Mammary epithelial cell (primary cell): ENCODE measurements at regions not wholly inside any gene's neighbourhood (a gene's known extent, or its start where the extent isn't known, plus 50 kb on each side); places are given as distances from the start of the nearest gene placed in this dataset.

Experiments
- CTCF ChIP-seq, 2 donors: IDR thresholded peaks in 1 of 2; conservative IDR thresholded peaks in 1 of 2; 2 replicates each; pipeline ENCODE4 v1.5.1; 2011 to 2012; ENCODE audit warnings: inconsistent platforms in 2 of 2, low read length in 2 of 2, mild to moderate bottlenecking in 2 of 2, control low read depth in 1 of 2, low read depth in 1 of 2; ENCODE audit not compliant: insufficient read depth in 1 of 2; ENCODE audit errors: extremely low read depth in 1 of 2
- EZH2 ChIP-seq: IDR thresholded peaks from 2 replicates; pipeline ENCODE4 v1.6.1; 2012; ENCODE audit warnings: low read length, inconsistent platforms, borderline replicate concordance

GRCh38 chr22:27201276-27201675 is 543.9 kb downstream of the MIAT start:
- TF ChIP-seq EZH2 (no peak), CTCF (conservative IDR thresholded peaks at IDR 0.05 in 1 of 2, IDR thresholded peaks at IDR 0.05 in 1 of 2; ENCODE audit: extremely low read depth in 1 of 2, insufficient read depth in 1 of 2, low read depth in 1 of 2, low read length in 2 of 2) (no peak)
